Endothelial cell of umbilical vein (primary cell): ENCODE measurements at regions not wholly inside any gene's neighbourhood (a gene's known extent, or its start where the extent isn't known, plus 50 kb on each side); places are given as distances from the start of the nearest gene placed in this dataset.
"Not testable (repeated sequence)": the region's sequence is repeated elsewhere in the genome, so short reads cannot be mapped to it uniquely, and the experiment has no call there.

Source experiments
- BruUV-seq: library from RNA; stranded (reverse); fragments of 400-500 nt; replicated peaks from 2 replicates; lab custom pipeline; 2021; lab: Mats Ljungman, UMichigan
- CTCF ChIA-PET: fragments of 300-600, 350-600 bp; sonication (Branson Sonifier 250); formaldehyde crosslinking; loops from one replicate; lab custom pipeline; 2021; ENCODE audit warnings: antibody characterized with exemption, inconsistent platforms; lab: Charles Lee
- POLR2A ChIA-PET: fragments of 300-600, 350-600 bp; sonication (Branson Sonifier 250); formaldehyde crosslinking; loops from one replicate; lab custom pipeline; 2021; ENCODE audit warnings: antibody characterized with exemption, inconsistent platforms; lab: Charles Lee
- DNase-seq: peaks from one replicate; pipeline ENCODE4 v3.0.0-alpha.2; 2011; ENCODE audit warnings: low read depth, low spot score
- FAIRE-seq: peaks from 2 replicates; lab custom pipeline; 2011; peaks lifted over from hg19 to GRCh38; lab: Jason Lieb, UNC
- H2AFZ ChIP-seq: 2 replicates; pipeline ENCODE4 v1.6.0; 2012; ENCODE audit warnings: low read depth, low read length, control low read depth, inconsistent platforms
- H3K27ac ChIP-seq: 2 replicates; pipeline ENCODE4 v1.5.1; 2011; ENCODE audit warnings: low read depth, mild to moderate bottlenecking, control low read depth, low read length, moderate library complexity; ENCODE audit not compliant: insufficient read depth
- H3K27me3 ChIP-seq, 2 experiments: 2 replicates each; pipeline versions ENCODE4 v1.6.0 to v1.6.1; 2011; ENCODE audit warnings: low read length in 2 of 2, mixed read lengths in 1 of 2; ENCODE audit not compliant: control insufficient read depth in 2 of 2, insufficient read depth in 2 of 2
- H3K36me3 ChIP-seq, 2 experiments: 2 replicates in 1 of 2; 3 replicates in 1 of 2; pipeline ENCODE4 v1.5.1; 2011; ENCODE audit warnings: low read length in 2 of 2, mild to moderate bottlenecking in 1 of 2, moderate library complexity in 1 of 2; ENCODE audit not compliant: control insufficient read depth in 2 of 2, insufficient read depth in 2 of 2; ENCODE audit errors: extremely low read depth in 1 of 2
- H3K4me1 ChIP-seq: 3 replicates; pipeline ENCODE4 v1.5.1; 2011; ENCODE audit warnings: mild to moderate bottlenecking, low read length; ENCODE audit not compliant: control insufficient read depth, insufficient read depth; ENCODE audit errors: extremely low read depth
- H3K4me2 ChIP-seq: 2 replicates; pipeline ENCODE4 v1.6.1; 2011; ENCODE audit warnings: low read length, control low read depth, mixed read lengths; ENCODE audit not compliant: insufficient read depth
- H3K4me3 ChIP-seq, 3 experiments: fragments of 200-600 bp in 1 of 3; sonication (generic), shearing (Covaris generic) in 1 of 3; replicated peaks in 1 of 3; 2 replicates each; pipeline ENCODE4 v1.5.1; 2011 to 2016; ENCODE audit warnings: control low read depth in 3 of 3, low read length in 3 of 3, mild to moderate bottlenecking in 2 of 3, inconsistent platforms in 1 of 3, low read depth in 1 of 3, moderate library complexity in 1 of 3; ENCODE audit not compliant: insufficient read depth in 1 of 3
- H3K79me2 ChIP-seq: 2 replicates; pipeline ENCODE4 v1.6.0; 2012; ENCODE audit warnings: low read length, inconsistent platforms; ENCODE audit not compliant: control insufficient read depth, insufficient read depth
- H3K9ac ChIP-seq: replicated peaks from 2 replicates; pipeline ENCODE3; 2011; ENCODE audit warnings: low read length, control low read depth; ENCODE audit not compliant: insufficient read depth; ENCODE audit errors: extremely low read depth
- H3K9me1 ChIP-seq: replicated peaks from 3 replicates; pipeline ENCODE4 v1.6.0; 2011; ENCODE audit warnings: mild to moderate bottlenecking, low read length; ENCODE audit not compliant: control insufficient read depth, insufficient read depth; ENCODE audit errors: extremely low read depth
- H3K9me3 ChIP-seq: replicated peaks from 2 replicates; pipeline ENCODE4 v1.5.1; 2012; ENCODE audit warnings: low read length, inconsistent platforms; ENCODE audit not compliant: control insufficient read depth, insufficient read depth
- H4K20me1 ChIP-seq: replicated peaks from 2 replicates; pipeline ENCODE3; 2011; ENCODE audit warnings: mild to moderate bottlenecking, low read length; ENCODE audit not compliant: control insufficient read depth, insufficient read depth; ENCODE audit errors: extremely low read depth
- EZH2 ChIP-seq: IDR thresholded peaks from 2 replicates; pipeline ENCODE4 v1.6.1; 2012; ENCODE audit warnings: borderline replicate concordance, low read depth, mild to moderate bottlenecking, moderate library complexity, low read length, inconsistent platforms; ENCODE audit not compliant: severe bottlenecking
- FOS ChIP-seq: IDR thresholded peaks from 2 replicates; pipeline ENCODE4 v1.6.1; 2011; ENCODE audit warnings: mild to moderate bottlenecking, low read length, moderate library complexity, borderline replicate concordance; ENCODE audit not compliant: insufficient read depth
- POLR2A ChIP-seq: IDR thresholded peaks from 2 replicates; pipeline ENCODE4 v1.6.1; 2012; ENCODE audit warnings: low read depth, mild to moderate bottlenecking, control low read depth, low read length
- dilution Hi-C: fragments of 300-500 bp; cut with MboI; formaldehyde crosslinking; loops from one replicate; pipeline ENCODE4 v1.15.0; 2019; ENCODE audit warnings: low sequenced_read_pairs; ENCODE audit not compliant: extremely low pct_ligation_motif_present
- intact Hi-C: fragments of 100-400 bp; cut with micrococcal nuclease; formaldehyde crosslinking; loops from one replicate; pipeline ENCODE4 v1.10.0; 2022
- TF ChIP-seq, protein P1 (sequence below), 2 donors: IDR thresholded peaks; 1 replicate in 1 of 2; 2 replicates in 1 of 2; pipeline ENCODE4 v1.5.1; 2011; ENCODE audit warnings: low read length in 2 of 2, mild to moderate bottlenecking in 2 of 2, moderate library complexity in 2 of 2, control low read depth in 1 of 2, inconsistent platforms in 1 of 2, low read depth in 1 of 2; ENCODE audit not compliant: insufficient read depth in 1 of 2; ENCODE audit errors: extremely low read depth in 1 of 2

DNA sequence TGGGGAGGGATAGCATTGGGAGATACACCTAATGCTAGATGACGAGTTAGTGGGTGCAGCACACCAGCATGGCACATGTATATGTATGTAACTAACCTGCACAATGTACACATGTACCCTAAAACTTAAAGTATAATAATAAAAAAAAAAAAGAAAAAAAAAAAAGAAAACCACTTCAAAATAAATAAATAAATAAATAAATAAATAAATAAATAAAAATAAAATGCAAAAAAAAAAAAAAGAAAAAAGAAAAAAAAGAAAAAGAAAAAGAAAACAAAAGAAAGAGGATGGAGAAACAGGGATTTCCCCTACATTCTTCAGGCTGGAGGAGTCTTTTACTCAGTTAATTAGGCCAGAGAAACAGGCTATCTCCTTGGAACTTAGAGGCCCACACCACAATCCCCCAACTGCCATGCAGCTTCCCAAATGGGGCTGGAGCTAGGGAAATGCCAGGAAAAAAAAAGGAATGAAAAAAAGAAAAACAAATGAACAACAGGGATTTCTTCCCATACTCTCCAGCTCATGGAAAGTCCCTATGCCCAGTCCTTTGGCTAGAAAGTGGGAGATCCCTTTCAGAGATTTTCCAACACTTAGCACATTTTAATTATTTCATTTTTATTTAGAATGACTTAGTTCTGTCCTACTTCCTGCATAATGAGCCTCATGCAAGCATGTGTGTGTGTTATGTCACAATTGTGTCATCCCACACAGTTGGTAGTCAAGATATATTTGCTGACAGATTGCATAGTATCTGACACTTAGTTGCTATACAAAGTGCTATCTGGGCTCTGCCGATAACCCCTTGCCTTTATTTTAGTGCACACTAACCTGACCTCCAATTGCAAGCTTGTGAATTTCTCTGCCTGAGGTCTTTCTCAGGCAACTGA, 486.4 kb downstream of the PLPP3 start:
- no peaks in the 10 kb centered on the region for H3K9me1 ChIP-seq
- H3K9me3 ChIP-seq = no peaks in the 10 kb centered on the region
- no peak overlapping the region for H2AFZ ChIP-seq
- H3K4me1 ChIP-seq = no peaks in the 10 kb centered on the region
- ChIA-PET POLR2A (no interaction called here), CTCF (no interaction called here)
- dilution Hi-C loops (no loop called here), intact Hi-C loops (no loop called here)
- DNase-seq = no peak
- no peaks in the 10 kb centered on the region for H3K27me3 ChIP-seq
- no peak overlapping the region for H3K27ac ChIP-seq
- no peaks in the 10 kb centered on the region for H3K79me2 ChIP-seq
- no peak for FAIRE-seq
- H3K36me3 ChIP-seq = no peaks in the 10 kb centered on the region
- no TSS peak for BruUV-seq
- H3K4me2 ChIP-seq = no peak overlapping the region
- H3K9ac ChIP-seq = no peak overlapping the region
- TF ChIP-seq EZH2 (no peak), FOS (no peak), POLR2A (no peak)
- TF ChIP-seq, protein P1, sequence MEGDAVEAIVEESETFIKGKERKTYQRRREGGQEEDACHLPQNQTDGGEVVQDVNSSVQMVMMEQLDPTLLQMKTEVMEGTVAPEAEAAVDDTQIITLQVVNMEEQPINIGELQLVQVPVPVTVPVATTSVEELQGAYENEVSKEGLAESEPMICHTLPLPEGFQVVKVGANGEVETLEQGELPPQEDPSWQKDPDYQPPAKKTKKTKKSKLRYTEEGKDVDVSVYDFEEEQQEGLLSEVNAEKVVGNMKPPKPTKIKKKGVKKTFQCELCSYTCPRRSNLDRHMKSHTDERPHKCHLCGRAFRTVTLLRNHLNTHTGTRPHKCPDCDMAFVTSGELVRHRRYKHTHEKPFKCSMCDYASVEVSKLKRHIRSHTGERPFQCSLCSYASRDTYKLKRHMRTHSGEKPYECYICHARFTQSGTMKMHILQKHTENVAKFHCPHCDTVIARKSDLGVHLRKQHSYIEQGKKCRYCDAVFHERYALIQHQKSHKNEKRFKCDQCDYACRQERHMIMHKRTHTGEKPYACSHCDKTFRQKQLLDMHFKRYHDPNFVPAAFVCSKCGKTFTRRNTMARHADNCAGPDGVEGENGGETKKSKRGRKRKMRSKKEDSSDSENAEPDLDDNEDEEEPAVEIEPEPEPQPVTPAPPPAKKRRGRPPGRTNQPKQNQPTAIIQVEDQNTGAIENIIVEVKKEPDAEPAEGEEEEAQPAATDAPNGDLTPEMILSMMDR (IDR thresholded peaks at IDR 0.05; ENCODE audit: extremely low read depth in 1 of 2, insufficient read depth in 1 of 2, low read depth in 1 of 2, low read length in 2 of 2) = no peak
- no peak overlapping the region for H3K4me3 ChIP-seq
- no peaks in the 10 kb centered on the region for H4K20me1 ChIP-seq

GRCh38 chr1:56089826-56090225, 489.5 kb downstream of the PLPP3 start:
- intact Hi-C loops, POLR2A ChIA-PET, FAIRE-seq, CTCF ChIA-PET, H3K4me1 ChIP-seq, H3K4me3 ChIP-seq, H3K4me2 ChIP-seq, H3K9ac ChIP-seq, H3K79me2 ChIP-seq, H3K36me3 ChIP-seq, H4K20me1 ChIP-seq, H3K27ac ChIP-seq, H3K27me3 ChIP-seq, H3K9me3 ChIP-seq, dilution Hi-C loops, H3K9me1 ChIP-seq, BruUV-seq, H2AFZ ChIP-seq, DNase-seq: not testable (repeated sequence)
